Endothelial cell (in vitro differentiated cells): ENCODE measurements at regions not wholly inside any gene's neighbourhood (a gene's known extent, or its start where the extent isn't known, plus 50 kb on each side); places are given as distances from the start of the nearest gene placed in this dataset.

Experiments
- DNase-seq: peaks from one replicate; pipeline ENCODE4 v3.0.0; 2021; ENCODE audit warnings: low spot score
- H3K27ac Mint-ChIP-seq: one replicate; pipeline ENCODE4 v1.8.0; 2021; ENCODE audit warnings: mixed read lengths, inconsistent platforms; ENCODE audit not compliant: unreplicated experiment
- H3K27me3 Mint-ChIP-seq: one replicate; pipeline ENCODE4 v1.8.0; 2021; ENCODE audit warnings: mild to moderate bottlenecking, moderate library complexity, mixed read lengths, inconsistent platforms; ENCODE audit not compliant: unreplicated experiment
- H3K36me3 Mint-ChIP-seq: one replicate; pipeline ENCODE4 v1.8.0; 2021; ENCODE audit warnings: mild to moderate bottlenecking, low read depth, mixed read lengths, inconsistent platforms; ENCODE audit not compliant: unreplicated experiment
- H3K4me1 Mint-ChIP-seq: one replicate; pipeline ENCODE4 v1.8.0; 2021; ENCODE audit warnings: mild to moderate bottlenecking, mixed read lengths, inconsistent platforms; ENCODE audit not compliant: unreplicated experiment
- H3K4me3 Mint-ChIP-seq: one replicate; pipeline ENCODE4 v1.8.0; 2021; ENCODE audit warnings: mild to moderate bottlenecking, mixed read lengths, inconsistent platforms; ENCODE audit not compliant: unreplicated experiment
- H3K9me3 Mint-ChIP-seq: one replicate; pipeline ENCODE4 v1.8.0; 2021; ENCODE audit warnings: mixed read lengths, inconsistent platforms; ENCODE audit not compliant: unreplicated experiment
- CTCF ChIP-seq: fragments of 200-600 bp; sonication (generic); IDR thresholded peaks from one replicate; pipeline ENCODE4 v1.5.0; 2021; ENCODE audit warnings: antibody characterized with exemption; ENCODE audit not compliant: unreplicated experiment

GRCh38 chr5:4420177-4420576 is 720.0 kb upstream of the ADAMTS16 start:
- Mint-ChIP-seq H3K27ac (no peak overlapping the region), H3K4me1 (no peaks in the 10 kb centered on the region), H3K4me3 (no peak overlapping the region), H3K27me3 (peaks cover 3% of the 10 kb centered on the region), H3K9me3 (peaks cover 5% of the 10 kb centered on the region), H3K36me3 (no peaks in the 10 kb centered on the region)
- no peak for TF ChIP-seq CTCF
- DNase-seq: no peak

- H3K27ac Mint-ChIP-seq: no peak overlapping the region
- no peaks in the 10 kb centered on the region for H3K4me1 Mint-ChIP-seq
- H3K4me3 Mint-ChIP-seq: no peak overlapping the region
- H3K27me3 Mint-ChIP-seq: peaks cover 3% of the 10 kb centered on the region
- no peak for TF ChIP-seq CTCF
- no peaks in the 10 kb centered on the region for H3K36me3 Mint-ChIP-seq
- H3K9me3 Mint-ChIP-seq: peaks cover 5% of the 10 kb centered on the region
- DNase-seq: no peak
Observed at GRCh38 chr5:4420681-4421080, 719.4 kb upstream of the ADAMTS16 start.

GRCh38 chr5:4422247-4422646 is 717.9 kb upstream of the ADAMTS16 start:
- Mint-ChIP-seq H3K27ac (no peak overlapping the region), H3K9me3 (peaks cover 5% of the 10 kb centered on the region), H3K27me3 (peaks cover 3% of the 10 kb centered on the region), H3K4me3 (no peak overlapping the region), H3K36me3 (no peaks in the 10 kb centered on the region), H3K4me1 (no peaks in the 10 kb centered on the region)
- no peak for DNase-seq
- no peak for TF ChIP-seq CTCF

- Mint-ChIP-seq H3K4me1 (no peaks in the 10 kb centered on the region), H3K27me3 (peaks cover 2% of the 10 kb centered on the region), H3K36me3 (no peaks in the 10 kb centered on the region), H3K4me3 (no peak overlapping the region), H3K27ac (no peak overlapping the region), H3K9me3 (peaks cover 3% of the 10 kb centered on the region)
- no peak for DNase-seq
- TF ChIP-seq CTCF: no peak
Observed at GRCh38 chr5:4424895-4425294, 715.2 kb upstream of the ADAMTS16 start.

- Mint-ChIP-seq H3K36me3 (no peaks in the 10 kb centered on the region), H3K4me3 (no peak overlapping the region), H3K4me1 (no peaks in the 10 kb centered on the region), H3K9me3 (no peaks in the 10 kb centered on the region), H3K27me3 (peaks cover 4% of the 10 kb centered on the region), H3K27ac (no peak overlapping the region)
- no peak for DNase-seq
- TF ChIP-seq CTCF: no peak
Observed at GRCh38 chr5:4440536-4440935, 699.6 kb upstream of the ADAMTS16 start.
